ENCODE measurements at regions not wholly inside any gene's neighbourhood (a gene's known extent, or its start where the extent isn't known, plus 50 kb on each side); places are given as distances from the start of the nearest gene placed in this dataset.

DNA sequence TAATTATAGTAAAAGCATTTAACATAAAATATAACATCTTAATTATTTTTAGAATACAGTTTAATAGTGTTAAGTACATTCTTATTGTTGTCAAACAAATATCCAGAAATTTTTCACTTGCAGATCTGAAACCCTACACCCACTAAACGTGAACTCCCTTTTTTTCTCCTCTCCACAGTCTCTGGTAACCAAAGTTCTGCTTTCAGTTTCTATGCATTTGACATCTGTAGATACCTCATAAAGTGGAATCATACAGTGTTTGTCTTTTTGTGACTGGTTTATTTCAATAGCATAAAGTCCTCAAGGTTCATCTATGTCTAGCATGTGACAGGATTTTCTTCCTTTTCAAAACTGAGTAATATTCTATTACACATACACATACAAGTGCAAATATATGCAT lies 286.3 kb downstream of the BTBD3 start:
- no peak overlapping the region for H3K27ac ChIP-seq (ENCODE audit: low read depth, low read length)
- H3K9me3 ChIP-seq (ENCODE audit: insufficient read depth, low read length): no peaks in the 10 kb centered on the region
- H3K4me2 ChIP-seq (ENCODE audit: low read depth, low read length, poor library complexity, severe bottlenecking): no peak overlapping the region
- H2AFZ ChIP-seq (ENCODE audit: low read depth, low read length, severe bottlenecking): no peak overlapping the region
- no peaks in the 10 kb centered on the region for H3F3A ChIP-seq (ENCODE audit: insufficient read depth)
- no peak for TF ChIP-seq EZH2phosphoT487 (conservative IDR thresholded peaks at IDR 0.05; ENCODE audit: low read length)
- TF ChIP-seq, protein P1, sequence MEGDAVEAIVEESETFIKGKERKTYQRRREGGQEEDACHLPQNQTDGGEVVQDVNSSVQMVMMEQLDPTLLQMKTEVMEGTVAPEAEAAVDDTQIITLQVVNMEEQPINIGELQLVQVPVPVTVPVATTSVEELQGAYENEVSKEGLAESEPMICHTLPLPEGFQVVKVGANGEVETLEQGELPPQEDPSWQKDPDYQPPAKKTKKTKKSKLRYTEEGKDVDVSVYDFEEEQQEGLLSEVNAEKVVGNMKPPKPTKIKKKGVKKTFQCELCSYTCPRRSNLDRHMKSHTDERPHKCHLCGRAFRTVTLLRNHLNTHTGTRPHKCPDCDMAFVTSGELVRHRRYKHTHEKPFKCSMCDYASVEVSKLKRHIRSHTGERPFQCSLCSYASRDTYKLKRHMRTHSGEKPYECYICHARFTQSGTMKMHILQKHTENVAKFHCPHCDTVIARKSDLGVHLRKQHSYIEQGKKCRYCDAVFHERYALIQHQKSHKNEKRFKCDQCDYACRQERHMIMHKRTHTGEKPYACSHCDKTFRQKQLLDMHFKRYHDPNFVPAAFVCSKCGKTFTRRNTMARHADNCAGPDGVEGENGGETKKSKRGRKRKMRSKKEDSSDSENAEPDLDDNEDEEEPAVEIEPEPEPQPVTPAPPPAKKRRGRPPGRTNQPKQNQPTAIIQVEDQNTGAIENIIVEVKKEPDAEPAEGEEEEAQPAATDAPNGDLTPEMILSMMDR (IDR thresholded peaks at IDR 0.05; ENCODE audit: insufficient read depth, low read length, poor library complexity, severe bottlenecking): no peak
- no peak overlapping the region for H3K9ac ChIP-seq (ENCODE audit: low read length)
- H3K79me2 ChIP-seq (ENCODE audit: insufficient read depth, low read length): no peaks in the 10 kb centered on the region
- no peak overlapping the region for H3K4me3 ChIP-seq (ENCODE audit: insufficient read depth, low read length, poor library complexity, severe bottlenecking)
- no peaks in the 10 kb centered on the region for H3K27me3 ChIP-seq (ENCODE audit: low read length)
- H3K9me2 ChIP-seq (replicated peaks; ENCODE audit: insufficient read depth, low read length): no peaks in the 10 kb centered on the region
- H3K36me3 ChIP-seq (ENCODE audit: low read length): no peaks in the 10 kb centered on the region
- no peaks in the 10 kb centered on the region for H4K20me1 ChIP-seq (ENCODE audit: low read depth, low read length)

DNA sequence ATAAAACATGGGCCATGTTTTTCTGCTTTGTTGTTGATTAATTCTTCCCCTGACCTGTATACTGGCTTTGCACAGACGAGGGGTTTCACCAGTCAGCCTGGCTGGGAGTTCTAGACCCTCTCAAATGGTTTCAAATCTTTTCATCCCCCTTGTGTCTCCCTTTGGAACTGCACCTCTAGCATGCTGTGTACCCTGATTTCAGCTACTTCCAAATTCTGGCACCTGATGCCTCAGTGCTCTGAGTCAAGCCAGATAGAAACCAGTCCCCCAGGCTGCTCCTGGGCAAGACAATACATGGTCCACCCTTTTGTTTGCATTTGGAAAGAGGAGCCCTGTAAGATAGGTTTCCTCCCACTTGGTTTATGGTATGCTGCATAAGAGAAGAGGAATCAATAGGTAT lies 290.2 kb downstream of the BTBD3 start:
- Histone ChIP-seq H3K36me3 (ENCODE audit: low read length) (no peaks in the 10 kb centered on the region), H3K9ac (ENCODE audit: low read length) (no peak overlapping the region), H3K79me2 (ENCODE audit: insufficient read depth, low read length) (no peaks in the 10 kb centered on the region), H4K20me1 (ENCODE audit: low read depth, low read length) (no peaks in the 10 kb centered on the region), H3K9me3 (ENCODE audit: insufficient read depth, low read length) (no peaks in the 10 kb centered on the region), H3K27me3 (ENCODE audit: low read length) (no peaks in the 10 kb centered on the region), H3K4me2 (ENCODE audit: low read depth, low read length, poor library complexity, severe bottlenecking) (no peak overlapping the region), H3K4me3 (ENCODE audit: insufficient read depth, low read length, poor library complexity, severe bottlenecking) (no peak overlapping the region), H3K9me2 (replicated peaks; ENCODE audit: insufficient read depth, low read length) (no peaks in the 10 kb centered on the region), H3F3A (ENCODE audit: insufficient read depth) (no peaks in the 10 kb centered on the region), H2AFZ (ENCODE audit: low read depth, low read length, severe bottlenecking) (no peak overlapping the region), H3K27ac (ENCODE audit: low read depth, low read length) (no peak overlapping the region)
- TF ChIP-seq, protein P1 (IDR thresholded peaks at IDR 0.05; ENCODE audit: insufficient read depth, low read length, poor library complexity, severe bottlenecking): no peak
- TF ChIP-seq EZH2phosphoT487 (conservative IDR thresholded peaks at IDR 0.05; ENCODE audit: low read length): no peak

DNA sequence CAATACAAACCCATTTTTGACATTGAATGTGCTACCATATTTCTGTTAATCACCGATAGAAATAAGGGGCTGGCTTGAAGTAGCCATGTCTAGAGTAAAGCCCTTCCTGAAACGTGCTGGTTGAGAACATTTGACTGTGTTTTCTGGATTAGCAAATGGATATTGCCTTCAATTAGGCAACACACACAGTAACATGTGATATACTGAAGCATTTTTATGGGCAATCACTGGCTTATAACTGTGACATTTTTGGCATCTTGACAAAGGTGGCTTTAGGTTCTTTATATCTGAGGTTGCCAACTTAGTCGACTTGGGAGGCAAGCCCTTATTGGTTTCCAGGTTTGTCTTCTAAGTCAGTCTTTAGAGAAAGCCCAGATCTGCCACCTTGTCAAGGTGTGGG lies 292.9 kb downstream of the BTBD3 start:
- TF ChIP-seq, protein P1 (IDR thresholded peaks at IDR 0.05; ENCODE audit: insufficient read depth, low read length, poor library complexity, severe bottlenecking): no peak
- no peak for TF ChIP-seq EZH2phosphoT487 (conservative IDR thresholded peaks at IDR 0.05; ENCODE audit: low read length)
- Histone ChIP-seq H4K20me1 (ENCODE audit: low read depth, low read length) (no peaks in the 10 kb centered on the region), H3K9me3 (ENCODE audit: insufficient read depth, low read length) (no peaks in the 10 kb centered on the region), H3K79me2 (ENCODE audit: insufficient read depth, low read length) (no peaks in the 10 kb centered on the region), H3K9me2 (replicated peaks; ENCODE audit: insufficient read depth, low read length) (no peaks in the 10 kb centered on the region), H3F3A (ENCODE audit: insufficient read depth) (no peaks in the 10 kb centered on the region), H3K27me3 (ENCODE audit: low read length) (no peaks in the 10 kb centered on the region), H3K27ac (ENCODE audit: low read depth, low read length) (no peak overlapping the region), H3K4me2 (ENCODE audit: low read depth, low read length, poor library complexity, severe bottlenecking) (no peak overlapping the region), H2AFZ (ENCODE audit: low read depth, low read length, severe bottlenecking) (no peak overlapping the region), H3K9ac (ENCODE audit: low read length) (no peak overlapping the region), H3K4me3 (ENCODE audit: insufficient read depth, low read length, poor library complexity, severe bottlenecking) (no peak overlapping the region), H3K36me3 (ENCODE audit: low read length) (no peaks in the 10 kb centered on the region)
